Vagina (tissue), 2 donors: ENCODE measurements at regions not wholly inside any gene's neighbourhood (a gene's known extent, or its start where the extent isn't known, plus 50 kb on each side); places are given as distances from the start of the nearest gene placed in this dataset.

Source experiments
- DNase-seq, 2 donors: peaks; one replicate each; pipeline ENCODE4 v3.0.0-alpha.2; 2017; ENCODE audit errors: extremely low spot score in 2 of 2
- H3K27ac ChIP-seq: fragments of 200-600 bp; sonication (generic); one replicate; pipeline ENCODE4 v1.5.1; 2019
- H3K27me3 ChIP-seq: fragments of 200-600 bp; sonication (generic); one replicate; pipeline ENCODE4 v1.5.1; 2019
- H3K36me3 ChIP-seq, 2 donors: fragments of 200-600 bp; sonication (generic); one replicate each; pipeline ENCODE4 v1.5.1; 2017 to 2019
- H3K4me1 ChIP-seq: fragments of 200-600 bp; sonication (generic); one replicate; pipeline ENCODE4 v1.5.1; 2019
- H3K4me3 ChIP-seq, 2 donors: fragments of 200-600 bp; sonication (generic); 1 replicate in 1 of 2; 2 replicates in 1 of 2; pipeline ENCODE4 v1.5.1; 2016 to 2019
- H3K9me3 ChIP-seq: fragments of 200-600 bp; sonication (generic); one replicate; pipeline ENCODE4 v1.5.1; 2019
- CTCF ChIP-seq, 3 experiments: fragments of 450-650 bp in 2 of 3; fragments of 200-600 bp in 1 of 3; sonication (generic) in 1 of 3; IDR thresholded peaks; one replicate each; pipeline ENCODE4 v1.5.1; 2017 to 2019; ENCODE audit warnings: antibody characterized with exemption in 3 of 3, mild to moderate bottlenecking in 2 of 3, moderate library complexity in 2 of 3
- POLR2A ChIP-seq, 2 donors: fragments of 450-650 bp; IDR thresholded peaks; one replicate each; pipeline ENCODE4 v1.6.1; 2017; ENCODE audit warnings: antibody characterized with exemption in 2 of 2, mild to moderate bottlenecking in 2 of 2, moderate library complexity in 2 of 2
- POLR2AphosphoS5 ChIP-seq, 2 donors: sonication (generic); formaldehyde crosslinking; IDR thresholded peaks; one replicate each; pipeline ENCODE4 v1.9.0; 2017; ENCODE audit warnings: antibody characterized with exemption in 2 of 2, mild to moderate bottlenecking in 2 of 2, low read depth in 1 of 2; ENCODE audit not compliant: insufficient read depth in 1 of 2
- intact Hi-C: fragments of 100-400 bp; cut with DNase I; formaldehyde crosslinking; loops from one replicate; pipeline ENCODE4 v1.15.1; 2023

- intact Hi-C loops = no loop called here
- no peak for TF ChIP-seq POLR2AphosphoS5 (IDR thresholded peaks at IDR 0.05; ENCODE audit: insufficient read depth in 1 of 2, low read depth in 1 of 2)
- TF ChIP-seq POLR2A (IDR thresholded peaks at IDR 0.05) = no peak
- no peak for TF ChIP-seq CTCF (IDR thresholded peaks at IDR 0.05)
- no peaks in the 10 kb centered on the region for H3K4me1 ChIP-seq
Observed at GRCh38 chr2:35858216-35858615, 497.4 kb upstream of the CRIM1 start.

GRCh38 chr2:35857498-35857897, 498.1 kb upstream of the CRIM1 start:
- Histone ChIP-seq H3K36me3 (no peaks in the 10 kb centered on the region), H3K27me3 (no peaks in the 10 kb centered on the region), H3K4me3 (no peak overlapping the region), H3K27ac (no peak overlapping the region), H3K9me3 (no peaks in the 10 kb centered on the region), H3K4me1 (no peaks in the 10 kb centered on the region)
- no peak for DNase-seq
- intact Hi-C loops = no loop called here
- TF ChIP-seq POLR2AphosphoS5 (IDR thresholded peaks at IDR 0.05; ENCODE audit: insufficient read depth in 1 of 2, low read depth in 1 of 2) (no peak), CTCF (IDR thresholded peaks at IDR 0.05) (no peak), POLR2A (IDR thresholded peaks at IDR 0.05) (no peak)

More at GRCh38 chr2:35858216-35858615, 497.4 kb upstream of the CRIM1 start:
- no peak for DNase-seq
- H3K4me3 ChIP-seq = no peak overlapping the region
- H3K27ac ChIP-seq = no peak overlapping the region
- H3K27me3 ChIP-seq = no peaks in the 10 kb centered on the region
- no peaks in the 10 kb centered on the region for H3K36me3 ChIP-seq
- H3K9me3 ChIP-seq = no peaks in the 10 kb centered on the region

GRCh38 chr2:35831385-35831784, 524.2 kb upstream of the CRIM1 start:
- TF ChIP-seq CTCF (IDR thresholded peaks at IDR 0.05) (no peak), POLR2AphosphoS5 (IDR thresholded peaks at IDR 0.05; ENCODE audit: insufficient read depth in 1 of 2, low read depth in 1 of 2) (no peak), POLR2A (IDR thresholded peaks at IDR 0.05) (no peak)
- Histone ChIP-seq H3K27ac (no peak overlapping the region), H3K4me3 (no peak overlapping the region), H3K9me3 (no peaks in the 10 kb centered on the region), H3K36me3 (no peaks in the 10 kb centered on the region), H3K27me3 (no peaks in the 10 kb centered on the region), H3K4me1 (no peaks in the 10 kb centered on the region)
- intact Hi-C loops = no loop called here
- DNase-seq = no peak

GRCh38 chr2:35830833-35831232, 524.7 kb upstream of the CRIM1 start:
- Histone ChIP-seq H3K27ac (no peak overlapping the region), H3K9me3 (no peaks in the 10 kb centered on the region), H3K27me3 (no peaks in the 10 kb centered on the region), H3K4me1 (no peaks in the 10 kb centered on the region), H3K36me3 (no peaks in the 10 kb centered on the region), H3K4me3 (no peak overlapping the region)
- intact Hi-C loops = no loop called here
- TF ChIP-seq POLR2A (IDR thresholded peaks at IDR 0.05) (no peak), POLR2AphosphoS5 (IDR thresholded peaks at IDR 0.05; ENCODE audit: insufficient read depth in 1 of 2, low read depth in 1 of 2) (no peak), CTCF (IDR thresholded peaks at IDR 0.05) (no peak)
- no peak for DNase-seq

- Histone ChIP-seq H3K4me1 (no peaks in the 10 kb centered on the region), H3K36me3 (no peaks in the 10 kb centered on the region), H3K4me3 (no peak overlapping the region), H3K9me3 (no peaks in the 10 kb centered on the region), H3K27ac (no peak overlapping the region), H3K27me3 (no peaks in the 10 kb centered on the region)
- intact Hi-C loops = no loop called here
- no peak for DNase-seq
- TF ChIP-seq CTCF (IDR thresholded peaks at IDR 0.05) (no peak), POLR2A (IDR thresholded peaks at IDR 0.05) (no peak), POLR2AphosphoS5 (IDR thresholded peaks at IDR 0.05; ENCODE audit: insufficient read depth in 1 of 2, low read depth in 1 of 2) (no peak)
Observed at GRCh38 chr2:35827086-35827485, 528.5 kb upstream of the CRIM1 start.
